ENCODE measurements at regions not wholly inside any gene's neighbourhood (a gene's known extent, or its start where the extent isn't known, plus 50 kb on each side); places are given as distances from the start of the nearest gene placed in this dataset.

GRCh38 chr21:15425049-15425448, 304.7 kb upstream of the USP25 start:
- TF ChIP-seq POLR2A (IDR thresholded peaks at IDR 0.05; ENCODE audit: low read depth, low read length) (no peak), TAF1 (IDR thresholded peaks at IDR 0.05; ENCODE audit: low read depth, low read length) (no peak)
